GM19372 (cell line): ENCODE measurements at regions not wholly inside any gene's neighbourhood (a gene's known extent, or its start where the extent isn't known, plus 50 kb on each side); places are given as distances from the start of the nearest gene placed in this dataset.
"Not testable (repeated sequence)": the region's sequence is repeated elsewhere in the genome, so short reads cannot be mapped to it uniquely, and the experiment has no call there.

Experiments used
- ATAC-seq: cut with Tn5 transposase; IDR thresholded peaks from one replicate; pipeline ENCODE4 v1.9.1; 2021; ENCODE audit warnings: mild to moderate bottlenecking, low read depth, moderate library complexity; ENCODE audit not compliant: unreplicated experiment

GRCh38 chr11:104781037-104781436 is 117.2 kb downstream of the CASP12 start:
- ATAC-seq: no peak

- no peak for ATAC-seq
Measured at GRCh38 chr11:104776501-104777170, 121.6 kb downstream of the CASP12 start.

- ATAC-seq: no peak
Measured at GRCh38 chr11:104774578-104774977, 123.7 kb downstream of the CASP12 start.

- ATAC-seq: no peak
Measured at GRCh38 chr11:104772806-104773241, 125.4 kb downstream of the CASP12 start.

GRCh38 chr11:104771763-104772162 is 126.5 kb downstream of the CASP12 start:
- no peak for ATAC-seq

- ATAC-seq: not testable (repeated sequence)
Measured at GRCh38 chr11:104771046-104771445, 127.2 kb downstream of the CASP12 start.

GRCh38 chr11:104765401-104766095 is 132.7 kb downstream of the CASP12 start:
- ATAC-seq: no peak

- ATAC-seq: no peak
Measured at GRCh38 chr11:104764710-104765045, 133.6 kb downstream of the CASP12 start.

- ATAC-seq: no peak
Measured at GRCh38 chr11:104763930-104764709, 134.1 kb downstream of the CASP12 start.

GRCh38 chr11:104761511-104761910 is 136.7 kb downstream of the CASP12 start:
- no peak for ATAC-seq

- no peak for ATAC-seq
Measured at GRCh38 chr11:104759464-104759863, 138.8 kb downstream of the CASP12 start.

- no peak for ATAC-seq
Measured at GRCh38 chr11:104738918-104739317, 159.3 kb downstream of the CASP12 start.

GRCh38 chr11:104738208-104738607 is 160.1 kb downstream of the CASP12 start:
- ATAC-seq: no peak

- ATAC-seq: no peak
Measured at GRCh38 chr11:104736502-104736901, 161.8 kb downstream of the CASP12 start.

- no peak for ATAC-seq
Measured at GRCh38 chr11:104734998-104735397, 163.3 kb downstream of the CASP12 start.

- ATAC-seq: no peak
Measured at GRCh38 chr11:104731890-104732289, 166.4 kb downstream of the CASP12 start.

- ATAC-seq: no peak
Measured at GRCh38 chr11:104728927-104729326, 169.3 kb downstream of the CASP12 start.

- ATAC-seq: no peak
Measured at GRCh38 chr11:104727768-104728167, 170.5 kb downstream of the CASP12 start.

GRCh38 chr11:104727095-104727494 is 171.2 kb downstream of the CASP12 start:
- no peak for ATAC-seq

- ATAC-seq: no peak
Measured at GRCh38 chr11:104725796-104726408, 172.4 kb downstream of the CASP12 start.

- no peak for ATAC-seq
Measured at GRCh38 chr11:104713401-104713800, 184.9 kb downstream of the CASP12 start.
